ENCODE measurements at regions not wholly inside any gene's neighbourhood (a gene's known extent, or its start where the extent isn't known, plus 50 kb on each side); places are given as distances from the start of the nearest gene placed in this dataset.

- Histone ChIP-seq H3K4me3 (ENCODE audit: insufficient read depth, low read length, poor library complexity, severe bottlenecking) (no peak overlapping the region), H3K27me3 (ENCODE audit: low read length) (no peaks in the 10 kb centered on the region), H3K9ac (ENCODE audit: low read length) (no peak overlapping the region), H3K36me3 (ENCODE audit: low read length) (no peaks in the 10 kb centered on the region), H3K79me2 (ENCODE audit: insufficient read depth, low read length) (no peaks in the 10 kb centered on the region), H3K27ac (ENCODE audit: low read depth, low read length) (no peak overlapping the region), H4K20me1 (ENCODE audit: low read depth, low read length) (no peaks in the 10 kb centered on the region), H3K4me2 (ENCODE audit: low read depth, low read length, poor library complexity, severe bottlenecking) (no peak overlapping the region), H2AFZ (ENCODE audit: low read depth, low read length, severe bottlenecking) (no peak overlapping the region), H3K9me3 (ENCODE audit: insufficient read depth, low read length) (no peaks in the 10 kb centered on the region), H3F3A (ENCODE audit: insufficient read depth) (no peaks in the 10 kb centered on the region), H3K9me2 (replicated peaks; ENCODE audit: insufficient read depth, low read length) (no peaks in the 10 kb centered on the region)
- TF ChIP-seq CTCF (IDR thresholded peaks at IDR 0.05; ENCODE audit: insufficient read depth, low read length, poor library complexity, severe bottlenecking), result no peak
- no peak for TF ChIP-seq EZH2phosphoT487 (conservative IDR thresholded peaks at IDR 0.05; ENCODE audit: low read length)
Measured at GRCh38 chr16:61540216-61540615, 496.0 kb downstream of the CDH8 start.

DNA sequence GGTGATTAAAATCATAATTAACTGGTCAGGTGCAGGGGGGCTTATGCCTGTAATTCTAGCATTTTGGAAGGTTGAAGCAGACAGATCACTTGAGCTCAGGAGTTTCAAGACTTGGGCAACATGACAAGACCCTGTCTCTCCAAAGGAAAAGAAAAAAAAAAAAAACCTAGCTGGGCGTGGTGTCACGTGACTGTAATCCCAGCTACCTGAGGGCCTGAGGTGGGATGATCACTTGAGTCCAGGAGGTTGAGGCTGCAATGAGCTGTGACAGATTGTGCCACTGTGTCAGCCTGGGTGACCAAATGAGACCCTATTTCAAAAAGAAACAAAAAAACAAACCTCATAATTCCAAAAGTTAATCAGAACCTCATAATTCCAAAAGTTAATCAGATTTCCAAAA lies 505.5 kb downstream of the CDH8 start:
- no peak for TF ChIP-seq EZH2phosphoT487 (conservative IDR thresholded peaks at IDR 0.05; ENCODE audit: low read length)
- Histone ChIP-seq H3K79me2 (ENCODE audit: insufficient read depth, low read length) (no peaks in the 10 kb centered on the region), H3K9ac (ENCODE audit: low read length) (no peak overlapping the region), H3K27ac (ENCODE audit: low read depth, low read length) (no peak overlapping the region), H3K4me3 (ENCODE audit: insufficient read depth, low read length, poor library complexity, severe bottlenecking) (no peak overlapping the region), H3K9me3 (ENCODE audit: insufficient read depth, low read length) (no peaks in the 10 kb centered on the region), H4K20me1 (ENCODE audit: low read depth, low read length) (no peaks in the 10 kb centered on the region), H3K9me2 (replicated peaks; ENCODE audit: insufficient read depth, low read length) (no peaks in the 10 kb centered on the region), H3K36me3 (ENCODE audit: low read length) (no peaks in the 10 kb centered on the region), H3K4me2 (ENCODE audit: low read depth, low read length, poor library complexity, severe bottlenecking) (no peak overlapping the region), H2AFZ (ENCODE audit: low read depth, low read length, severe bottlenecking) (no peak overlapping the region), H3F3A (ENCODE audit: insufficient read depth) (no peaks in the 10 kb centered on the region), H3K27me3 (ENCODE audit: low read length) (no peaks in the 10 kb centered on the region)

DNA sequence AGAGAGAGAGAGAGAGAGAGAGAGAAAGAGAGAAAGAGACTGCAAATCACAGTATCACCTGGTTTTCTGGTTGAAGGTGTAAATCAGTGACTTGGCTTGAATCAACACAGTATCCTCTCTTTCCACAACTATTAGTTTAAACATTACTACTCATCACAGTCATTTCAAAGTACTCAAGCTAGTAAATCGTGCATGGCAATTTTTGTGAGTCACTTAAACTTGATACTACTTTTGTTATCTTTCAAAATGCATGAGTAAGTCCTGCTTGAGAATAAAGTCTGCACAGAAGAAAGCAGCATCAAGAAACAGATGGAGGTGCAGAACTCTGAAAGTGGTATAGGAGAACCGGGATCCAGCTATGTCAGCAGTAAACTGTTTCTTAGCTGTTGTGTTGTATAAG lies 535.4 kb downstream of the CDH8 start:
- no peak for TF ChIP-seq EZH2phosphoT487 (conservative IDR thresholded peaks at IDR 0.05; ENCODE audit: low read length)
- no peak for TF ChIP-seq CTCF (IDR thresholded peaks at IDR 0.05; ENCODE audit: insufficient read depth, low read length, poor library complexity, severe bottlenecking)
- Histone ChIP-seq H3K27me3 (ENCODE audit: low read length) (no peaks in the 10 kb centered on the region), H3K79me2 (ENCODE audit: insufficient read depth, low read length) (no peaks in the 10 kb centered on the region), H3K9me2 (replicated peaks; ENCODE audit: insufficient read depth, low read length) (no peaks in the 10 kb centered on the region), H3K4me2 (ENCODE audit: low read depth, low read length, poor library complexity, severe bottlenecking) (no peak overlapping the region), H3K27ac (ENCODE audit: low read depth, low read length) (no peak overlapping the region), H3K9ac (ENCODE audit: low read length) (no peak overlapping the region), H3K4me3 (ENCODE audit: insufficient read depth, low read length, poor library complexity, severe bottlenecking) (no peak overlapping the region), H3K9me3 (ENCODE audit: insufficient read depth, low read length) (no peaks in the 10 kb centered on the region), H2AFZ (ENCODE audit: low read depth, low read length, severe bottlenecking) (no peak overlapping the region), H3F3A (ENCODE audit: insufficient read depth) (no peaks in the 10 kb centered on the region), H4K20me1 (ENCODE audit: low read depth, low read length) (no peaks in the 10 kb centered on the region), H3K36me3 (ENCODE audit: low read length) (no peaks in the 10 kb centered on the region)

DNA sequence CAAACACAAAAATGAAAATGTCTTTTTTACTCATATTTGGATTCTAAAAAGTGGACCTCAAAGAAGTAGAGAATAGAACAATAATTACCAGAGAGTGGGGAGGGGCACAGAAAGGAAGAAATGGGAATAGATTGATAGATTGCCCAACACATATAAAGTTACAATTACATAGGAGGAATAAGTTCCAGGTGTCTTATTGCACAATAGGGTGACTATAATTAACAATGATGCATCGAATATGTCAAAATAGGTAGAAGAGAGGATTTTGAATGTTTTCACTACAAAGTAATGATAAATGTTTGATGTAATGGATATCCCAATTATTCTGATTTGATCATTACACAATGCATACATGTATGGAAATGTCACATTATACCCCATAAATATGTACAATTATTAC lies 556.0 kb downstream of the CDH8 start:
- Histone ChIP-seq H3K9me3 (ENCODE audit: insufficient read depth, low read length) (no peaks in the 10 kb centered on the region), H3K4me3 (ENCODE audit: insufficient read depth, low read length, poor library complexity, severe bottlenecking) (no peak overlapping the region), H3K27me3 (ENCODE audit: low read length) (no peaks in the 10 kb centered on the region), H3F3A (ENCODE audit: insufficient read depth) (no peaks in the 10 kb centered on the region), H2AFZ (ENCODE audit: low read depth, low read length, severe bottlenecking) (no peak overlapping the region), H3K9ac (ENCODE audit: low read length) (no peak overlapping the region), H3K9me2 (replicated peaks; ENCODE audit: insufficient read depth, low read length) (no peaks in the 10 kb centered on the region), H3K27ac (ENCODE audit: low read depth, low read length) (no peak overlapping the region), H4K20me1 (ENCODE audit: low read depth, low read length) (no peaks in the 10 kb centered on the region), H3K36me3 (ENCODE audit: low read length) (no peaks in the 10 kb centered on the region), H3K4me2 (ENCODE audit: low read depth, low read length, poor library complexity, severe bottlenecking) (no peak overlapping the region), H3K79me2 (ENCODE audit: insufficient read depth, low read length) (no peaks in the 10 kb centered on the region)
- TF ChIP-seq CTCF (IDR thresholded peaks at IDR 0.05; ENCODE audit: insufficient read depth, low read length, poor library complexity, severe bottlenecking) (no peak), EZH2phosphoT487 (conservative IDR thresholded peaks at IDR 0.05; ENCODE audit: low read length) (no peak)

Data from SU-DHL-6 (cell line).